ENCODE measurements at regions not wholly inside any gene's neighbourhood (a gene's known extent, or its start where the extent isn't known, plus 50 kb on each side); places are given as distances from the start of the nearest gene placed in this dataset.

- H3K27me3 ChIP-seq (ENCODE audit: control insufficient read depth in 4 of 4, insufficient read depth in 4 of 4, low read length in 3 of 4) = no peaks in the 10 kb centered on the region
- no peak overlapping the region for H3K9ac ChIP-seq (ENCODE audit: low read depth in 1 of 2, low read length in 2 of 2)
- 61% methylated on average over 5 of the region's 5 CpGs for WGBS
- H3K36me3 ChIP-seq (ENCODE audit: control insufficient read depth in 4 of 4, insufficient read depth in 3 of 4, low read depth in 1 of 4, low read length in 3 of 4) = no peaks in the 10 kb centered on the region
- no peak for DNase-seq (ENCODE audit: low spot score)
- no peaks in the 10 kb centered on the region for H3K9me3 ChIP-seq (ENCODE audit: control insufficient read depth in 4 of 4, low read length in 3 of 4)
- TF ChIP-seq YY1 (IDR thresholded peaks at IDR 0.05) (no peak), SP1 (IDR thresholded peaks at IDR 0.05) (no peak), RXRA (IDR thresholded peaks at IDR 0.05) (no peak)
- H3K27ac ChIP-seq (ENCODE audit: low read depth in 1 of 2, low read length in 2 of 2) = no peak overlapping the region
- peaks cover 0 to 3% (median 0%) of the 10 kb centered on the region in 4 donors for H3K4me1 ChIP-seq (ENCODE audit: control insufficient read depth in 4 of 4, insufficient read depth in 4 of 4, low read length in 3 of 4)
- H3K4me3 ChIP-seq (ENCODE audit: low read depth in 1 of 3, low read length in 3 of 3) = no peak overlapping the region
These were observed 151.1 kb downstream of the SLC7A11 start for GRCh38 chr4:138090918-138091676.

- H3K9ac ChIP-seq (ENCODE audit: low read depth in 1 of 2, low read length in 2 of 2) = no peak overlapping the region
- no peaks in the 10 kb centered on the region for H3K9me3 ChIP-seq (ENCODE audit: control insufficient read depth in 4 of 4, low read length in 3 of 4)
- DNase-seq (ENCODE audit: low spot score) = peak; percentile 52
- H3K4me3 ChIP-seq (ENCODE audit: low read depth in 1 of 3, low read length in 3 of 3) = peak overlapping the region in 1 of 3 donors; percentile 35
- H3K27ac ChIP-seq (ENCODE audit: low read depth in 1 of 2, low read length in 2 of 2) = no peak overlapping the region
- no peaks in the 10 kb centered on the region for H3K36me3 ChIP-seq (ENCODE audit: control insufficient read depth in 4 of 4, insufficient read depth in 3 of 4, low read depth in 1 of 4, low read length in 3 of 4)
- H3K27me3 ChIP-seq (ENCODE audit: control insufficient read depth in 4 of 4, insufficient read depth in 4 of 4, low read length in 3 of 4) = no peaks in the 10 kb centered on the region
- 25% methylated on average over 17 of the region's 17 CpGs for WGBS
- H3K4me1 ChIP-seq (ENCODE audit: control insufficient read depth in 4 of 4, insufficient read depth in 4 of 4, low read length in 3 of 4) = peaks cover 0 to 3% (median 0%) of the 10 kb centered on the region in 4 donors
- TF ChIP-seq CTCF (IDR thresholded peaks at IDR 0.05; ENCODE audit: low read depth, low read length, missing input control) = peak; percentile 75
- peak; percentile 22 for TF ChIP-seq YY1 (IDR thresholded peaks at IDR 0.05)
- TF ChIP-seq MAX (IDR thresholded peaks at IDR 0.05) = no peak
- no peak for TF ChIP-seq HNF4A (conservative IDR thresholded peaks at IDR 0.05)
- no peak for TF ChIP-seq EGR1 (IDR thresholded peaks at IDR 0.05; ENCODE audit: low read depth in 2 of 2)
- peak; percentile 86 to 90 for TF ChIP-seq RAD21 (IDR thresholded peaks at IDR 0.05)
These were observed 151.8 kb downstream of the SLC7A11 start for GRCh38 chr4:138090150-138090917.

GRCh38 chr4:138088449-138089208 lies 153.5 kb downstream of the SLC7A11 start:
- no peaks in the 10 kb centered on the region for H3K27me3 ChIP-seq (ENCODE audit: control insufficient read depth in 4 of 4, insufficient read depth in 4 of 4, low read length in 3 of 4)
- H3K36me3 ChIP-seq (ENCODE audit: control insufficient read depth in 4 of 4, insufficient read depth in 3 of 4, low read depth in 1 of 4, low read length in 3 of 4) = no peaks in the 10 kb centered on the region
- H3K9me3 ChIP-seq (ENCODE audit: control insufficient read depth in 4 of 4, low read length in 3 of 4) = no peaks in the 10 kb centered on the region
- H3K9ac ChIP-seq (ENCODE audit: low read depth in 1 of 2, low read length in 2 of 2) = no peak overlapping the region
- H3K4me1 ChIP-seq (ENCODE audit: control insufficient read depth in 4 of 4, insufficient read depth in 4 of 4, low read length in 3 of 4) = peaks cover 0 to 3% (median 0%) of the 10 kb centered on the region in 4 donors
- H3K4me3 ChIP-seq (ENCODE audit: low read depth in 1 of 3, low read length in 3 of 3) = no peak overlapping the region
- no peak for DNase-seq (ENCODE audit: low spot score)
- H3K27ac ChIP-seq (ENCODE audit: low read depth in 1 of 2, low read length in 2 of 2) = no peak overlapping the region
- 98% methylated on average over 67 of the region's 67 CpGs for WGBS
- TF ChIP-seq RXRA (IDR thresholded peaks at IDR 0.05) (no peak), JUND (IDR thresholded peaks at IDR 0.05) (no peak), EGR1 (IDR thresholded peaks at IDR 0.05; ENCODE audit: low read depth in 2 of 2) (no peak), NR2F2 (IDR thresholded peaks at IDR 0.05) (no peak), TAF1 (conservative IDR thresholded peaks at IDR 0.05) (no peak), REST (IDR thresholded peaks at IDR 0.05) (no peak), CTCF (IDR thresholded peaks at IDR 0.05; ENCODE audit: low read depth, low read length, missing input control) (no peak), MAX (IDR thresholded peaks at IDR 0.05) (no peak), ATF3 (IDR thresholded peaks at IDR 0.05) (no peak), YY1 (IDR thresholded peaks at IDR 0.05) (no peak)

Measured in liver (tissue), 8 donors.